Omental fat pad (tissue), 3 donors: ENCODE measurements at regions not wholly inside any gene's neighbourhood (a gene's known extent, or its start where the extent isn't known, plus 50 kb on each side); places are given as distances from the start of the nearest gene placed in this dataset.

Experiments
- ATAC-seq: fragments of 150-250 bp; one replicate; pipeline ENCODE4 v1.9.1; 2016; ENCODE audit warnings: mild to moderate bottlenecking, moderate library complexity; ENCODE audit not compliant: low FRiP score
- DNase-seq: peaks from one replicate; pipeline ENCODE4 v3.0.0-alpha.2; 2019; ENCODE audit warnings: low spot score
- CTCF ChIP-seq, 3 donors: fragments of 450-650 bp; IDR thresholded peaks; one replicate each; pipeline ENCODE4 v1.5.1; 2016 to 2017; ENCODE audit warnings: antibody characterized with exemption in 3 of 3, mild to moderate bottlenecking in 3 of 3, moderate library complexity in 2 of 3

- no peak for DNase-seq
- TF ChIP-seq CTCF (IDR thresholded peaks at IDR 0.05) = no peak
- ATAC-seq = no peak
Observed at GRCh38 chr16:76956841-76957240, 234.1 kb upstream of the MON1B start.

DNA sequence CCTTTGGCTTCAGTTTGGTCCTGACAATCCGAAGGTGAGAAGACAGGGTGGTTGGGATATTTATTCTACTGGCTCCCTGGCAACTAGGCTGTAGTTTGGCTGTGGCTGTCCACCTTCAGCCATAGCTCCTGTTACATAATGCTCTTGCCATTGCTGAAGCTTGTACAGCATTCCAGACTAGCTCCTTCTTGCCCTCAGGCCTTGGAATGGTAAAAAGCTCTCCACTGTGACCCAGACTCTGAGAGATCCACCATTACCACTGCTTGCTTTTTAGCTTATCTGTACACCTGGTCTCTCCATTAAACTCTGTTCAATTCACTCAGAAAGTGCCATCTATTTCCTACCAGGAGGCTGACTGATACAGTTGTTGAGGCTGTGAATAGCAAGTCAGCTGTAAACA lies 231.8 kb upstream of the MON1B start:
- DNase-seq (no peak), ATAC-seq (no peak)
- no peak for TF ChIP-seq CTCF (IDR thresholded peaks at IDR 0.05)

DNA sequence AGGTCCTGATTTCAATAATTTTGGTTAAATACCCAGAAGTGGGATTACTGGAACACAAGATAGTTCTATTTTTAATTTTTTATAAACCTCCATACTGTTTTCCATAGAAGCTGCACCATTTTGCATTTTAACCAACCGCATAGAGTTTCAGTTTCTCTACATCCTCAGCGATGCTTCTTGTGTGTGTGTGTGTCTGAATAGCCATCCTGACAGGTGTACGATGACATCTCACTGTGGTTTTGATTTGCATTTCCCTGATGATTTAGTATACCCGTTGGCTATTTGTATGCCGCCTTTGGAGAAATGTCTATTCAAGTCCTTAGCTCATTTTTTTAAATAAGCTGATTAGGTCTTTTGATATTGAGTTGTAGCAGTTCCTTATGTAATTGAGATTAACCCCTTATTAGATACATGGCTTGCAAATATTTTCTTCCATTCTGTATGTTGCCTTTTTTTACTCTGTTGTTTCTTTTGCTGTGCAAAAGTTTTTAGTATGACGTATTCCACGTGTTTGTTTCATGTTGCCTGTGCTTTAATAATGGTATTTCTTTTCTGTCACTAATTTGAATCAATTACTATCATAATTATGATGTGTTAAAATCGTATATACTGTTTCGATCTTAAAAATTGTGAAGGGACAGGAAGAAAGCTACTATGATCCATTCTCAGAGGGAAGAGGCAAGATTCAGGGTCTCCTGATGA lies 227.2 kb upstream of the MON1B start:
- DNase-seq = no peak
- no peak for TF ChIP-seq CTCF (IDR thresholded peaks at IDR 0.05)
- no peak for ATAC-seq

GRCh38 chr16:76964464-76965154 lies 226.4 kb upstream of the MON1B start:
- no peak for ATAC-seq
- DNase-seq = no peak
- TF ChIP-seq CTCF (IDR thresholded peaks at IDR 0.05) = no peak

DNA sequence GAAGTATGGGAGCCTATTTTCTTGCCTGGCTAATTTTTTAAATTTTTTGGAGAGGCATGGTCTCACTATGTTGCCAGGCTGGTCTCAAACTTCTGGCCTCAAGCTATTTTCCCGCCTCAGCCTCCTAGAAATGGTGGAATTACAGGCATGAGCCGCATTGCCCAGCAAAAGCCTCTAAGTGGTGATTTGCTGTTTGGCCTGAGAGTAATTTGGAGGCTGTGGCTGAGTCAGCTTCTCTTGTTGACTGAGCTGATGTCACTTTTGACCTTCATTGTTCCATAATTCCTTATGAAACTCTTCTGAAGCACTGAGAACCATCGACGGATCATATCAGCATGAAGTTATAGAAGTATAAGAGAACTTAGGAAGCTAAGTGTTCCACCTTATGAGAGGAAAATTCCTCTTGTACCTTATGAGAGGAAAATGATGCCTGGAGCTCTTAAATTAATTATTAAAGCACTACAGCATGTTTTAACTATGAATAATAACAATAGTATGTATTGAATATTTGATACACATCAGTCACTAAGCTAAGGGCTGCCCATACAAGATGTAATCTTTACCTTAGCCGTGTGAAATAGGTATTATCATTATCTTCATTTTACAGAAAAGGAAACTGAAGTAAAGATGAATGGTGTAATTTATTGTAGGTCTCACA lies 220.8 kb upstream of the MON1B start:
- no peak for ATAC-seq
- no peak for TF ChIP-seq CTCF (IDR thresholded peaks at IDR 0.05)
- no peak for DNase-seq

DNA sequence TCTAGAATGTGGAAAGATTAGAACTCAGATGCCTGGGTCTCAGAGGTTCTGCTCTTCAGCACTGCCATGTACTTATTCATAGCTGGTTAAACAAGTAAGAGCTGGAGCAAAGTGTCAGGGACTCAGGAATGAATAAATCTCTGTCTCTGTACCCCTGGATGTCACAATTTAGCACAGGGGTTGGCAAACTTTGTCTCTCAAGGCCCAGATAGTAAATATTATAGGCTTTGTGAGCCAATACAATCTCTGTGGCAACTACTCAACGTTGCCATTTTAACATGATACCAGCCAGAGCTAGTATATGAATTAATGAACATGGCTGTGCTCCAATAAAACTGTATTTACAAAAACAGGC lies 220.3 kb upstream of the MON1B start:
- TF ChIP-seq CTCF (IDR thresholded peaks at IDR 0.05) = no peak
- ATAC-seq (no peak), DNase-seq (no peak)
